GM23338 (cell line): ENCODE measurements at regions not wholly inside any gene's neighbourhood (a gene's known extent, or its start where the extent isn't known, plus 50 kb on each side); places are given as distances from the start of the nearest gene placed in this dataset.

Source experiments
- ATAC-seq: fragments of 200-7000 bp; cut with Tn5 transposase; 3 replicates; pipeline ENCODE4 v1.9.1; 2020
- DNase-seq: peaks from one replicate; pipeline ENCODE4 v3.0.0-alpha.2; 2015; ENCODE audit warnings: low spot score
- H2AFZ ChIP-seq: fragments of 200-600 bp; sonication (generic); 2 replicates; pipeline ENCODE4 v1.8.0; 2016; ENCODE audit warnings: antibody characterized with exemption, mild to moderate bottlenecking, moderate library complexity
- H3F3A ChIP-seq: fragments of 200-600 bp; sonication (generic); replicated peaks from 2 replicates; pipeline ENCODE4 v1.8.0; 2017; ENCODE audit warnings: antibody characterized with exemption, mixed run types, low read depth
- H3K27ac ChIP-seq: fragments of 200-600 bp; sonication (generic); 2 replicates; pipeline ENCODE4 v1.6.1; 2016; ENCODE audit warnings: low read depth
- H3K27me3 ChIP-seq: fragments of 200-600 bp; sonication (generic); 2 replicates; pipeline ENCODE4 v1.8.0; 2016; ENCODE audit warnings: mild to moderate bottlenecking, mixed run types, moderate library complexity; ENCODE audit not compliant: insufficient read depth
- H3K36me3 ChIP-seq: fragments of 200-600 bp; sonication (generic); 2 replicates; pipeline ENCODE4 v1.8.0; 2016; ENCODE audit warnings: mild to moderate bottlenecking; ENCODE audit not compliant: insufficient read depth
- H3K4me1 ChIP-seq: fragments of 200-600 bp; sonication (generic); 2 replicates; pipeline ENCODE4 v1.8.0; 2016; ENCODE audit warnings: mild to moderate bottlenecking, moderate library complexity; ENCODE audit not compliant: insufficient read depth
- H3K4me2 ChIP-seq: fragments of 200-600 bp; sonication (generic); 2 replicates; pipeline ENCODE4 v1.7.1; 2017; ENCODE audit warnings: mixed run types
- H3K4me3 ChIP-seq: fragments of 200-600 bp; sonication (generic); 2 replicates; pipeline ENCODE4 v1.6.1; 2016; ENCODE audit warnings: mixed run types
- H3K79me2 ChIP-seq: fragments of 200-600 bp; sonication (generic); replicated peaks from 2 replicates; pipeline ENCODE4 v1.8.0; 2017; ENCODE audit warnings: mild to moderate bottlenecking; ENCODE audit not compliant: insufficient read depth
- H3K9me2 ChIP-seq: fragments of 200-600 bp; sonication (generic); 2 replicates; pipeline ENCODE4 v1.8.0; 2017; ENCODE audit not compliant: insufficient read depth
- H4K20me1 ChIP-seq: fragments of 200-600 bp; sonication (generic); replicated peaks from 2 replicates; pipeline ENCODE4 v1.8.0; 2017; ENCODE audit warnings: mild to moderate bottlenecking; ENCODE audit not compliant: insufficient read depth
- H3K27ac Mint-ChIP-seq: 2 replicates; pipeline ENCODE4 v1.8.0; 2020; ENCODE audit warnings: inconsistent platforms, mild to moderate bottlenecking, moderate library complexity, mixed read lengths
- H3K27me3 Mint-ChIP-seq: 3 replicates; pipeline ENCODE4 v1.8.0; 2022; ENCODE audit warnings: low read depth, mild to moderate bottlenecking, moderate library complexity, mixed read lengths, inconsistent platforms; ENCODE audit not compliant: insufficient read depth, poor library complexity
- H3K36me3 Mint-ChIP-seq: 3 replicates; pipeline ENCODE4 v1.8.0; 2021; ENCODE audit warnings: low read depth, mild to moderate bottlenecking, inconsistent platforms, moderate library complexity, mixed read lengths
- H3K4me1 Mint-ChIP-seq: 3 replicates; pipeline ENCODE4 v1.8.0; 2020; ENCODE audit warnings: mild to moderate bottlenecking, inconsistent platforms, mixed read lengths
- H3K4me3 Mint-ChIP-seq: 3 replicates; pipeline ENCODE4 v1.8.0; 2021; ENCODE audit warnings: moderate library complexity, mild to moderate bottlenecking, inconsistent platforms, mixed read lengths
- H3K9me3 Mint-ChIP-seq: 3 replicates; pipeline ENCODE4 v1.8.0; 2020; ENCODE audit warnings: moderate library complexity, mild to moderate bottlenecking, inconsistent platforms, mixed read lengths
- EZH2 ChIP-seq: fragments of 200-600 bp; sonication (generic); IDR thresholded peaks from one replicate; pipeline ENCODE4 v1.8.0; 2017; ENCODE audit warnings: antibody characterized with exemption, mild to moderate bottlenecking, low read depth; ENCODE audit not compliant: unreplicated experiment
- EZH2phosphoT487 ChIP-seq: fragments of 200-600 bp; sonication (generic); IDR thresholded peaks from one replicate; pipeline ENCODE4 v1.8.1; 2018; ENCODE audit warnings: antibody characterized with exemption; ENCODE audit not compliant: unreplicated experiment
- JUNB ChIP-seq: IDR thresholded peaks from one replicate; pipeline ENCODE4 v1.6.1; 2016; ENCODE audit warnings: antibody characterized with exemption; ENCODE audit not compliant: unreplicated experiment
- NANOG ChIP-seq: IDR thresholded peaks from 2 replicates; pipeline ENCODE4 v1.6.1; 2016; ENCODE audit warnings: antibody characterized with exemption, borderline replicate concordance
- STAT1 ChIP-seq: IDR thresholded peaks from one replicate; pipeline ENCODE4 v1.6.1; 2016; ENCODE audit warnings: antibody characterized with exemption; ENCODE audit not compliant: unreplicated experiment
- ZNF114 ChIP-seq: fragments of 250-450 bp; sonication (Bioruptor Pico); IDR thresholded peaks from 2 replicates; pipeline ENCODE4 v1.5.0; 2020; ENCODE audit warnings: mild to moderate bottlenecking, moderate library complexity
- TF ChIP-seq, protein P1 (sequence below), 2 experiments: fragments of 200-600 bp in 1 of 2; sonication (generic) in 1 of 2; conservative IDR thresholded peaks; 2 replicates each; pipeline versions ENCODE4 v1.5.1 to v1.6.1; 2016 to 2017; ENCODE audit warnings: antibody characterized with exemption in 2 of 2, low read depth in 2 of 2, mild to moderate bottlenecking in 2 of 2, moderate library complexity in 1 of 2
- TF ChIP-seq, protein P2 (sequence below): fragments of 250-450 bp; sonication (Bioruptor Pico); IDR thresholded peaks from 2 replicates; pipeline ENCODE4 v1.5.0; 2020; ENCODE audit warnings: mild to moderate bottlenecking, moderate library complexity
- TF ChIP-seq, protein P3 (sequence below): IDR thresholded peaks from 2 replicates; pipeline ENCODE4 v1.6.1; 2016; ENCODE audit warnings: antibody characterized with exemption
- TF ChIP-seq, protein P4 (sequence below): IDR thresholded peaks from one replicate; pipeline ENCODE4 v1.6.1; 2018; ENCODE audit warnings: antibody characterized with exemption; ENCODE audit not compliant: unreplicated experiment

DNA sequence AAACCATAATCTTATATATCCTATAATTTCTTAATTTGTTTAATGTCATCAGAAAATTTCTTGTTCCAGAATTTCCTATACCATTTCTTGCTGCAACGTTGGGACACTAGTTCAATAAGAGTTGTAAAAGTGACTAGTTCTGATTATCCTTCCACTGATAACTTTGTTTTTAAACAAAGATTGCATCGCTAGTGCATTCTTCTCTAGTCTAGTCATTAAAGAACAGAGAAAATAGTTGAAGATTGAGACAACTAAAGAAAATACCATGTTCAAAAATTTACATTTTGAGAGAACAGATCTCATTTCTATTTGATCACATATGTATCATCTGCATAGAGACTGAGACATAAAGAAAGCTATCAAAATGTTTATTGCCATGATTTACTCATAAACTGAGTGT, 1888.2 kb downstream of the EFNA5 start:
- no peaks in the 10 kb centered on the region for H3K9me3 Mint-ChIP-seq

More for the DNA sequence above, 1888.2 kb downstream of the EFNA5 start:
- H3K4me3 Mint-ChIP-seq: no peak overlapping the region
- H3K4me2 ChIP-seq: no peak overlapping the region
- H2AFZ ChIP-seq: no peak overlapping the region
- H3K27me3 Mint-ChIP-seq: no peaks in the 10 kb centered on the region
- H3K4me1 ChIP-seq: no peaks in the 10 kb centered on the region
- H3K27ac ChIP-seq: no peak overlapping the region
- H3K4me3 ChIP-seq: no peak overlapping the region
- no peaks in the 10 kb centered on the region for H3K36me3 Mint-ChIP-seq
- H3K36me3 ChIP-seq: no peaks in the 10 kb centered on the region
- no peak overlapping the region for H3K27ac Mint-ChIP-seq
- H3K4me1 Mint-ChIP-seq: no peaks in the 10 kb centered on the region
- no peak for TF ChIP-seq EZH2
- no peak for TF ChIP-seq JUNB
- no peak for TF ChIP-seq STAT1
- TF ChIP-seq, protein P1, sequence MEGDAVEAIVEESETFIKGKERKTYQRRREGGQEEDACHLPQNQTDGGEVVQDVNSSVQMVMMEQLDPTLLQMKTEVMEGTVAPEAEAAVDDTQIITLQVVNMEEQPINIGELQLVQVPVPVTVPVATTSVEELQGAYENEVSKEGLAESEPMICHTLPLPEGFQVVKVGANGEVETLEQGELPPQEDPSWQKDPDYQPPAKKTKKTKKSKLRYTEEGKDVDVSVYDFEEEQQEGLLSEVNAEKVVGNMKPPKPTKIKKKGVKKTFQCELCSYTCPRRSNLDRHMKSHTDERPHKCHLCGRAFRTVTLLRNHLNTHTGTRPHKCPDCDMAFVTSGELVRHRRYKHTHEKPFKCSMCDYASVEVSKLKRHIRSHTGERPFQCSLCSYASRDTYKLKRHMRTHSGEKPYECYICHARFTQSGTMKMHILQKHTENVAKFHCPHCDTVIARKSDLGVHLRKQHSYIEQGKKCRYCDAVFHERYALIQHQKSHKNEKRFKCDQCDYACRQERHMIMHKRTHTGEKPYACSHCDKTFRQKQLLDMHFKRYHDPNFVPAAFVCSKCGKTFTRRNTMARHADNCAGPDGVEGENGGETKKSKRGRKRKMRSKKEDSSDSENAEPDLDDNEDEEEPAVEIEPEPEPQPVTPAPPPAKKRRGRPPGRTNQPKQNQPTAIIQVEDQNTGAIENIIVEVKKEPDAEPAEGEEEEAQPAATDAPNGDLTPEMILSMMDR (conservative IDR thresholded peaks at IDR 0.05; ENCODE audit: low read depth in 2 of 2): no peak
- TF ChIP-seq NANOG: no peak
- TF ChIP-seq ZNF114 (CRISPR knock-in tag): no peak
- TF ChIP-seq, protein P2, sequence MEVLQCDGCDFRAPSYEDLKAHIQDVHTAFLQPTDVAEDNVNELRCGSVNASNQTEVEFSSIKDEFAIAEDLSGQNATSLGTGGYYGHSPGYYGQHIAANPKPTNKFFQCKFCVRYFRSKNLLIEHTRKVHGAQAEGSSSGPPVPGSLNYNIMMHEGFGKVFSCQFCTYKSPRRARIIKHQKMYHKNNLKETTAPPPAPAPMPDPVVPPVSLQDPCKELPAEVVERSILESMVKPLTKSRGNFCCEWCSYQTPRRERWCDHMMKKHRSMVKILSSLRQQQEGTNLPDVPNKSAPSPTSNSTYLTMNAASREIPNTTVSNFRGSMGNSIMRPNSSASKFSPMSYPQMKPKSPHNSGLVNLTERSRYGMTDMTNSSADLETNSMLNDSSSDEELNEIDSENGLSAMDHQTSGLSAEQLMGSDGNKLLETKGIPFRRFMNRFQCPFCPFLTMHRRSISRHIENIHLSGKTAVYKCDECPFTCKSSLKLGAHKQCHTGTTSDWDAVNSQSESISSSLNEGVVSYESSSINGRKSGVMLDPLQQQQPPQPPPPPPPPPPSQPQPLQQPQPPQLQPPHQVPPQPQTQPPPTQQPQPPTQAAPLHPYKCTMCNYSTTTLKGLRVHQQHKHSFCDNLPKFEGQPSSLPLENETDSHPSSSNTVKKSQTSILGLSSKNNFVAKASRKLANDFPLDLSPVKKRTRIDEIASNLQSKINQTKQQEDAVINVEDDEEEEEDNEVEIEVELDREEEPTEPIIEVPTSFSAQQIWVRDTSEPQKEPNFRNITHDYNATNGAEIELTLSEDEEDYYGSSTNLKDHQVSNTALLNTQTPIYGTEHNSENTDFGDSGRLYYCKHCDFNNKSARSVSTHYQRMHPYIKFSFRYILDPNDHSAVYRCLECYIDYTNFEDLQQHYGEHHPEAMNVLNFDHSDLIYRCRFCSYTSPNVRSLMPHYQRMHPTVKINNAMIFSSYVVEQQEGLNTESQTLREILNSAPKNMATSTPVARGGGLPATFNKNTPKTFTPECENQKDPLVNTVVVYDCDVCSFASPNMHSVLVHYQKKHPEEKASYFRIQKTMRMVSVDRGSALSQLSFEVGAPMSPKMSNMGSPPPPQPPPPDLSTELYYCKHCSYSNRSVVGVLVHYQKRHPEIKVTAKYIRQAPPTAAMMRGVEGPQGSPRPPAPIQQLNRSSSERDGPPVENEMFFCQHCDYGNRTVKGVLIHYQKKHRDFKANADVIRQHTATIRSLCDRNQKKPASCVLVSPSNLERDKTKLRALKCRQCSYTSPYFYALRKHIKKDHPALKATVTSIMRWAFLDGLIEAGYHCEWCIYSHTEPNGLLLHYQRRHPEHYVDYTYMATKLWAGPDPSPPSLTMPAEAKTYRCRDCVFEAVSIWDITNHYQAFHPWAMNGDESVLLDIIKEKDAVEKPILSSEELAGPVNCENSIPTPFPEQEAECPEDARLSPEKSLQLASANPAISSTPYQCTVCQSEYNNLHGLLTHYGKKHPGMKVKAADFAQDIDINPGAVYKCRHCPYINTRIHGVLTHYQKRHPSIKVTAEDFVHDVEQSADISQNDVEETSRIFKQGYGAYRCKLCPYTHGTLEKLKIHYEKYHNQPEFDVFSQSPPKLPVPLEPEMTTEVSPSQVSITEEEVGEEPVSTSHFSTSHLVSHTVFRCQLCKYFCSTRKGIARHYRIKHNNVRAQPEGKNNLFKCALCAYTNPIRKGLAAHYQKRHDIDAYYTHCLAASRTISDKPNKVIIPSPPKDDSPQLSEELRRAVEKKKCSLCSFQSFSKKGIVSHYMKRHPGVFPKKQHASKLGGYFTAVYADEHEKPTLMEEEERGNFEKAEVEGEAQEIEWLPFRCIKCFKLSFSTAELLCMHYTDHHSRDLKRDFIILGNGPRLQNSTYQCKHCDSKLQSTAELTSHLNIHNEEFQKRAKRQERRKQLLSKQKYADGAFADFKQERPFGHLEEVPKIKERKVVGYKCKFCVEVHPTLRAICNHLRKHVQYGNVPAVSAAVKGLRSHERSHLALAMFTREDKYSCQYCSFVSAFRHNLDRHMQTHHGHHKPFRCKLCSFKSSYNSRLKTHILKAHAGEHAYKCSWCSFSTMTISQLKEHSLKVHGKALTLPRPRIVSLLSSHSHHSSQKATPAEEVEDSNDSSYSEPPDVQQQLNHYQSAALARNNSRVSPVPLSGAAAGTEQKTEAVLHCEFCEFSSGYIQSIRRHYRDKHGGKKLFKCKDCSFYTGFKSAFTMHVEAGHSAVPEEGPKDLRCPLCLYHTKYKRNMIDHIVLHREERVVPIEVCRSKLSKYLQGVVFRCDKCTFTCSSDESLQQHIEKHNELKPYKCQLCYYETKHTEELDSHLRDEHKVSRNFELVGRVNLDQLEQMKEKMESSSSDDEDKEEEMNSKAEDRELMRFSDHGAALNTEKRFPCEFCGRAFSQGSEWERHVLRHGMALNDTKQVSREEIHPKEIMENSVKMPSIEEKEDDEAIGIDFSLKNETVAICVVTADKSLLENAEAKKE: no peak
- no peak for TF ChIP-seq EZH2phosphoT487
- TF ChIP-seq, protein P3, sequence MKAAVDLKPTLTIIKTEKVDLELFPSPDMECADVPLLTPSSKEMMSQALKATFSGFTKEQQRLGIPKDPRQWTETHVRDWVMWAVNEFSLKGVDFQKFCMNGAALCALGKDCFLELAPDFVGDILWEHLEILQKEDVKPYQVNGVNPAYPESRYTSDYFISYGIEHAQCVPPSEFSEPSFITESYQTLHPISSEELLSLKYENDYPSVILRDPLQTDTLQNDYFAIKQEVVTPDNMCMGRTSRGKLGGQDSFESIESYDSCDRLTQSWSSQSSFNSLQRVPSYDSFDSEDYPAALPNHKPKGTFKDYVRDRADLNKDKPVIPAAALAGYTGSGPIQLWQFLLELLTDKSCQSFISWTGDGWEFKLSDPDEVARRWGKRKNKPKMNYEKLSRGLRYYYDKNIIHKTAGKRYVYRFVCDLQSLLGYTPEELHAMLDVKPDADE: no peak
- TF ChIP-seq, protein P4, sequence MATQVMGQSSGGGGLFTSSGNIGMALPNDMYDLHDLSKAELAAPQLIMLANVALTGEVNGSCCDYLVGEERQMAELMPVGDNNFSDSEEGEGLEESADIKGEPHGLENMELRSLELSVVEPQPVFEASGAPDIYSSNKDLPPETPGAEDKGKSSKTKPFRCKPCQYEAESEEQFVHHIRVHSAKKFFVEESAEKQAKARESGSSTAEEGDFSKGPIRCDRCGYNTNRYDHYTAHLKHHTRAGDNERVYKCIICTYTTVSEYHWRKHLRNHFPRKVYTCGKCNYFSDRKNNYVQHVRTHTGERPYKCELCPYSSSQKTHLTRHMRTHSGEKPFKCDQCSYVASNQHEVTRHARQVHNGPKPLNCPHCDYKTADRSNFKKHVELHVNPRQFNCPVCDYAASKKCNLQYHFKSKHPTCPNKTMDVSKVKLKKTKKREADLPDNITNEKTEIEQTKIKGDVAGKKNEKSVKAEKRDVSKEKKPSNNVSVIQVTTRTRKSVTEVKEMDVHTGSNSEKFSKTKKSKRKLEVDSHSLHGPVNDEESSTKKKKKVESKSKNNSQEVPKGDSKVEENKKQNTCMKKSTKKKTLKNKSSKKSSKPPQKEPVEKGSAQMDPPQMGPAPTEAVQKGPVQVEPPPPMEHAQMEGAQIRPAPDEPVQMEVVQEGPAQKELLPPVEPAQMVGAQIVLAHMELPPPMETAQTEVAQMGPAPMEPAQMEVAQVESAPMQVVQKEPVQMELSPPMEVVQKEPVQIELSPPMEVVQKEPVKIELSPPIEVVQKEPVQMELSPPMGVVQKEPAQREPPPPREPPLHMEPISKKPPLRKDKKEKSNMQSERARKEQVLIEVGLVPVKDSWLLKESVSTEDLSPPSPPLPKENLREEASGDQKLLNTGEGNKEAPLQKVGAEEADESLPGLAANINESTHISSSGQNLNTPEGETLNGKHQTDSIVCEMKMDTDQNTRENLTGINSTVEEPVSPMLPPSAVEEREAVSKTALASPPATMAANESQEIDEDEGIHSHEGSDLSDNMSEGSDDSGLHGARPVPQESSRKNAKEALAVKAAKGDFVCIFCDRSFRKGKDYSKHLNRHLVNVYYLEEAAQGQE: no peak
- no peaks in the 10 kb centered on the region for H3K79me2 ChIP-seq
- no peaks in the 10 kb centered on the region for H3K27me3 ChIP-seq
- no peaks in the 10 kb centered on the region for H3K9me2 ChIP-seq
- DNase-seq: no peak
- H3F3A ChIP-seq: no peaks in the 10 kb centered on the region
- no peaks in the 10 kb centered on the region for H4K20me1 ChIP-seq
- ATAC-seq: no peak
